DOHH2 (cell line): ENCODE measurements at regions not wholly inside any gene's neighbourhood (a gene's known extent, or its start where the extent isn't known, plus 50 kb on each side); places are given as distances from the start of the nearest gene placed in this dataset.

Experiments used
- EZH2phosphoT487 ChIP-seq: fragments of 200-600 bp; sonication (generic); IDR thresholded peaks from 2 replicates; pipeline ENCODE4 v1.6.1; 2017; ENCODE audit warnings: borderline replicate concordance, mild to moderate bottlenecking, antibody characterized with exemption, low read length, moderate library complexity, mixed read lengths
- TF ChIP-seq, protein P1 (sequence below): fragments of 200-600 bp; sonication (generic); IDR thresholded peaks from one replicate; pipeline ENCODE4 v1.5.1; 2014; ENCODE audit warnings: antibody characterized with exemption, mild to moderate bottlenecking, low read depth, low read length; ENCODE audit not compliant: poor library complexity, severe bottlenecking

DNA sequence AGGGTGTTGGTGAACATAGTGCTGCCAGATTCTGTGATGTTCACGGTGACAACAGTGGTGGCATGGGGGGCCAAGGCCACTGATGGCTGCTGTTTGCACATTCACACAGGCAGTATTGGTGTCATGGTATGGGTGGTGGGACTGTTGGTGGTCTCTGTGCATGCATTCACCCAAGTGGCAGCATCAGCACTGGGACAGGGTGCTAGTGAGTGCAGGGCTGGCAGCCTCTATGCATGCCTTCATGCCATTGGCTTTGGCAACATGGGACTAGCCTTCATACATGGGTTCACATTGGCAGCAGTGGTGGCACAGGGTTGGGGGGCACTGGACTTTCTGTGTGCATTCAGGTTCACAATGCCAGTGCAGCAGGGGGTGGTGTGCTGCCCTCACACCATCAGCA lies 489.7 kb upstream of the FGF16 start:
- TF ChIP-seq, protein P1, sequence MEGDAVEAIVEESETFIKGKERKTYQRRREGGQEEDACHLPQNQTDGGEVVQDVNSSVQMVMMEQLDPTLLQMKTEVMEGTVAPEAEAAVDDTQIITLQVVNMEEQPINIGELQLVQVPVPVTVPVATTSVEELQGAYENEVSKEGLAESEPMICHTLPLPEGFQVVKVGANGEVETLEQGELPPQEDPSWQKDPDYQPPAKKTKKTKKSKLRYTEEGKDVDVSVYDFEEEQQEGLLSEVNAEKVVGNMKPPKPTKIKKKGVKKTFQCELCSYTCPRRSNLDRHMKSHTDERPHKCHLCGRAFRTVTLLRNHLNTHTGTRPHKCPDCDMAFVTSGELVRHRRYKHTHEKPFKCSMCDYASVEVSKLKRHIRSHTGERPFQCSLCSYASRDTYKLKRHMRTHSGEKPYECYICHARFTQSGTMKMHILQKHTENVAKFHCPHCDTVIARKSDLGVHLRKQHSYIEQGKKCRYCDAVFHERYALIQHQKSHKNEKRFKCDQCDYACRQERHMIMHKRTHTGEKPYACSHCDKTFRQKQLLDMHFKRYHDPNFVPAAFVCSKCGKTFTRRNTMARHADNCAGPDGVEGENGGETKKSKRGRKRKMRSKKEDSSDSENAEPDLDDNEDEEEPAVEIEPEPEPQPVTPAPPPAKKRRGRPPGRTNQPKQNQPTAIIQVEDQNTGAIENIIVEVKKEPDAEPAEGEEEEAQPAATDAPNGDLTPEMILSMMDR, result no peak
- no peak for TF ChIP-seq EZH2phosphoT487
